ENCODE measurements at regions not wholly inside any gene's neighbourhood (a gene's known extent, or its start where the extent isn't known, plus 50 kb on each side); places are given as distances from the start of the nearest gene placed in this dataset.

DNA sequence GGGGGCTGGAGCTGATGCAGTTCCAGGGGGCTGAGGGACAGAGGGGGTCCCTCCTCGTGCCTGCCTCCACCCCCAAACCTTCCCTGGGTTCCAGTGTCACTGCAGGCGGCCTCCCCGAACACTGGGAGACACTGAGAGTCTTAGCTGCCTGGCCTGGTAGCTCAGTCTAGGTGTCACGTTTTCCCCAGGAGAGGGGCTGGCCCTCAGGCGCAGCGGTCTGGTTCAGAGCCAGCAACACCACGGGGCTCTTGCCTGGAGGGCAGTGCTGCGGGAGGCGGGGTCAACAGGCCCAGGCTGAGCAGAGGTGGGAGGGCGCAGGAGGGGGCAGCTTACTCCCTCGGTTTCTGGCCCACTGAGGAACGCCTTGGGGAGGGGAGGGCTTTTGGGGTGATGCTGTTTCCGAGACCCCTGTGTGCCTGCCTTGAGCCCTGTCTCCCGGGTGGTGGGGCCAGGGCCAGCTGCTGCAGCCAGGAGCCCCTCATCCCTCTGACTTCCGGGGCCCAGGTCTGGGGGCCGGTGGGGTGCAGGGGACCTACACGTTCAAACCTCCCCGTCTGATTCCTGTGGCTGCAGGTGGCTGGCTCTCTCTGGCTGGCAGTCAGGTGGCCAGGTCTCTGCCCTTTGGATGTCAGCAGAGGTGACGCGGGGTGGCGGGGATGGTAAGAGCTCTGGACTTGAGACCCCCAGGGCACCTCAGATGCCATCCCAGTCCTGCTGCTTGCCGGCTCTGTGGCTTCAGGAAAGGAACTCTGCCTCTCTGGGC, 89.3 kb upstream of the GSE1 start:
- H2BK5ac ChIP-seq (ENCODE audit: insufficient read length, low read length) = no peak overlapping the region
- no peak overlapping the region for H3K9ac ChIP-seq (ENCODE audit: extremely low read depth, insufficient read length, low read length)
- H3T11ph ChIP-seq (ENCODE audit: low read length) = no peak overlapping the region
- no peaks in the 10 kb centered on the region for H3K27me3 ChIP-seq (ENCODE audit: insufficient read depth, low read length)
- Mint-ChIP-seq H3K36me3 (ENCODE audit: insufficient read depth in 1 of 3, low read depth in 3 of 3) (peaks cover 0 to 9% (median 7%) of the 10 kb centered on the region in 3 experiments; a peak in 4 of 7 replicates), H3K27ac (peak overlapping the region in 1 of 3 experiments; percentile 45; a peak in 1 of 7 replicates), H3K4me1 (peaks cover 33 to 37% of the 10 kb centered on the region in 2 experiments), H3K27me3 (ENCODE audit: low read depth) (no peaks in the 10 kb centered on the region; the same call in 1 of the 2 replicates), H3K9me3 (peaks cover 0 to 6% of the 10 kb centered on the region in 2 experiments; a peak in 3 of 5 replicates), H3K4me3 (no peak overlapping the region)
- H2BK15ac ChIP-seq (ENCODE audit: low read depth, low read length) = no peak overlapping the region
- H2BK12ac ChIP-seq (ENCODE audit: insufficient read length, low read depth, low read length) = no peak overlapping the region
- no peak overlapping the region for H3K56ac ChIP-seq (ENCODE audit: insufficient read length, low read depth, low read length)
- H3K4ac ChIP-seq (ENCODE audit: low read depth, low read length) = no peak overlapping the region
- H4K91ac ChIP-seq (ENCODE audit: insufficient read length, low read depth, low read length) = no peak overlapping the region
- H3K79me1 ChIP-seq (ENCODE audit: insufficient read depth, low read depth, low read length, poor library complexity, severe bottlenecking) = no peaks in the 10 kb centered on the region
- no peak overlapping the region for H3K18ac ChIP-seq (ENCODE audit: insufficient read length, low read depth, low read length)
- H2AFZ ChIP-seq (ENCODE audit: low read length) = no peak overlapping the region
- H3K14ac ChIP-seq (ENCODE audit: insufficient read depth, low read length) = no peak overlapping the region
- no peak overlapping the region for H2BK120ac ChIP-seq (ENCODE audit: low read depth, low read length, poor library complexity, severe bottlenecking)
- WGBS (ENCODE audit: extremely low coverage, insufficient read length, low lambda C conversion rate) = no CpG with 5 or more reads among the region's 22 CpGs
- no peaks in the 10 kb centered on the region for H3K9me3 ChIP-seq (ENCODE audit: control insufficient read depth, low read depth, low read length)
- no peak overlapping the region for H3K27ac ChIP-seq (ENCODE audit: insufficient read length, low read depth, low read length)
- no peaks in the 10 kb centered on the region for H4K20me1 ChIP-seq (ENCODE audit: control insufficient read depth, insufficient read depth, insufficient read length)
- no peak overlapping the region for H3K23ac ChIP-seq (ENCODE audit: insufficient read length, low read depth, low read length)
- H2AK5ac ChIP-seq (ENCODE audit: insufficient read length, low read length) = no peak overlapping the region
- H4K8ac ChIP-seq (replicated peaks; ENCODE audit: insufficient read length, low read depth, low read length) = no peak overlapping the region
- no peak overlapping the region for H2BK20ac ChIP-seq (ENCODE audit: low read depth, low read length, poor library complexity, severe bottlenecking)
- H3K4me1 ChIP-seq (ENCODE audit: insufficient read depth, low read length) = no peaks in the 10 kb centered on the region; the same call in 1 of the 2 replicates
- no peaks in the 10 kb centered on the region for H3K23me2 ChIP-seq (ENCODE audit: insufficient read length, low read depth, low read length, poor library complexity, severe bottlenecking)
- no peaks in the 10 kb centered on the region for H3K79me2 ChIP-seq (ENCODE audit: insufficient read depth, low read length)
- peak; percentile 79 for DNase-seq
- H4K5ac ChIP-seq (ENCODE audit: insufficient read length, low read depth, low read length) = no peak overlapping the region
- TF ChIP-seq, protein P1, sequence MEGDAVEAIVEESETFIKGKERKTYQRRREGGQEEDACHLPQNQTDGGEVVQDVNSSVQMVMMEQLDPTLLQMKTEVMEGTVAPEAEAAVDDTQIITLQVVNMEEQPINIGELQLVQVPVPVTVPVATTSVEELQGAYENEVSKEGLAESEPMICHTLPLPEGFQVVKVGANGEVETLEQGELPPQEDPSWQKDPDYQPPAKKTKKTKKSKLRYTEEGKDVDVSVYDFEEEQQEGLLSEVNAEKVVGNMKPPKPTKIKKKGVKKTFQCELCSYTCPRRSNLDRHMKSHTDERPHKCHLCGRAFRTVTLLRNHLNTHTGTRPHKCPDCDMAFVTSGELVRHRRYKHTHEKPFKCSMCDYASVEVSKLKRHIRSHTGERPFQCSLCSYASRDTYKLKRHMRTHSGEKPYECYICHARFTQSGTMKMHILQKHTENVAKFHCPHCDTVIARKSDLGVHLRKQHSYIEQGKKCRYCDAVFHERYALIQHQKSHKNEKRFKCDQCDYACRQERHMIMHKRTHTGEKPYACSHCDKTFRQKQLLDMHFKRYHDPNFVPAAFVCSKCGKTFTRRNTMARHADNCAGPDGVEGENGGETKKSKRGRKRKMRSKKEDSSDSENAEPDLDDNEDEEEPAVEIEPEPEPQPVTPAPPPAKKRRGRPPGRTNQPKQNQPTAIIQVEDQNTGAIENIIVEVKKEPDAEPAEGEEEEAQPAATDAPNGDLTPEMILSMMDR (conservative IDR thresholded peaks at IDR 0.05) = no peak
- H3K4me2 ChIP-seq (ENCODE audit: insufficient read depth, insufficient read length, low read length) = no peak overlapping the region

All from H9 (cell line).